NB4 (cell line): ENCODE measurements at regions not wholly inside any gene's neighbourhood (a gene's known extent, or its start where the extent isn't known, plus 50 kb on each side); places are given as distances from the start of the nearest gene placed in this dataset.
"Not testable (repeated sequence)": the region's sequence is repeated elsewhere in the genome, so short reads cannot be mapped to it uniquely, and the experiment has no call there.

ENCODE experiments used
- DNase-seq: peaks from one replicate; pipeline ENCODE4 v3.0.0; 2010; ENCODE audit warnings: low read depth
- H3K4me3 ChIP-seq: one replicate; pipeline ENCODE4 v1.5.1; 2011; ENCODE audit warnings: mild to moderate bottlenecking, low read depth, low read length, moderate library complexity
- MAX ChIP-seq: IDR thresholded peaks from 2 replicates; pipeline ENCODE4 v1.6.1; 2011; ENCODE audit warnings: low read depth, low read length
- MYC ChIP-seq: IDR thresholded peaks from 2 replicates; pipeline ENCODE4 v1.6.1; 2011; ENCODE audit warnings: low read depth, low read length
- POLR2A ChIP-seq: IDR thresholded peaks from 2 replicates; pipeline ENCODE4 v1.6.1; 2011; ENCODE audit warnings: mild to moderate bottlenecking; ENCODE audit not compliant: insufficient read length; ENCODE audit errors: extremely low read depth
- TF ChIP-seq, protein P1 (sequence below): IDR thresholded peaks from one replicate; pipeline ENCODE4 v1.5.1; 2012; ENCODE audit warnings: low read depth, low read length

DNA sequence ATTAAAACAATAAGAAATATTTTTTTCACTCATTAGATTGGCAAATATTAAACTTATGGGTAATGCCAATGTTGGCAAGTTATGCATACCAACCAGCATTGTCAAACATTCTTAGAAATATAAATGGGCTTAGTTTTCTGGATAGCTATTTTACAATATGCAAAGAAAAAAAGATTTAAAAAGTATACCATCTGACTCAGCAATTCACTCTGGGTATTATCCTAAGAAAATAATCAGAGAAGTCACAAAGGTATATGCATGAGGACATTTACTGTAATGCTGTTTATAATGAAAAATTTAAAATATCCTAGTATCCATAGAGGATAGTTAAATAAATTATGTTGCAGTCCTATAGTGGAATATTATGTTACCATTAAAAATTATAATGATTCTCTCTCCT is 57.4 kb upstream of the PTPDC1 start:
- TF ChIP-seq MAX: no peak
- no peak for TF ChIP-seq POLR2A
- TF ChIP-seq, protein P1, sequence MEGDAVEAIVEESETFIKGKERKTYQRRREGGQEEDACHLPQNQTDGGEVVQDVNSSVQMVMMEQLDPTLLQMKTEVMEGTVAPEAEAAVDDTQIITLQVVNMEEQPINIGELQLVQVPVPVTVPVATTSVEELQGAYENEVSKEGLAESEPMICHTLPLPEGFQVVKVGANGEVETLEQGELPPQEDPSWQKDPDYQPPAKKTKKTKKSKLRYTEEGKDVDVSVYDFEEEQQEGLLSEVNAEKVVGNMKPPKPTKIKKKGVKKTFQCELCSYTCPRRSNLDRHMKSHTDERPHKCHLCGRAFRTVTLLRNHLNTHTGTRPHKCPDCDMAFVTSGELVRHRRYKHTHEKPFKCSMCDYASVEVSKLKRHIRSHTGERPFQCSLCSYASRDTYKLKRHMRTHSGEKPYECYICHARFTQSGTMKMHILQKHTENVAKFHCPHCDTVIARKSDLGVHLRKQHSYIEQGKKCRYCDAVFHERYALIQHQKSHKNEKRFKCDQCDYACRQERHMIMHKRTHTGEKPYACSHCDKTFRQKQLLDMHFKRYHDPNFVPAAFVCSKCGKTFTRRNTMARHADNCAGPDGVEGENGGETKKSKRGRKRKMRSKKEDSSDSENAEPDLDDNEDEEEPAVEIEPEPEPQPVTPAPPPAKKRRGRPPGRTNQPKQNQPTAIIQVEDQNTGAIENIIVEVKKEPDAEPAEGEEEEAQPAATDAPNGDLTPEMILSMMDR: no peak
- no peak for TF ChIP-seq MYC
- no peak for DNase-seq
- H3K4me3 ChIP-seq: no peak overlapping the region

DNA sequence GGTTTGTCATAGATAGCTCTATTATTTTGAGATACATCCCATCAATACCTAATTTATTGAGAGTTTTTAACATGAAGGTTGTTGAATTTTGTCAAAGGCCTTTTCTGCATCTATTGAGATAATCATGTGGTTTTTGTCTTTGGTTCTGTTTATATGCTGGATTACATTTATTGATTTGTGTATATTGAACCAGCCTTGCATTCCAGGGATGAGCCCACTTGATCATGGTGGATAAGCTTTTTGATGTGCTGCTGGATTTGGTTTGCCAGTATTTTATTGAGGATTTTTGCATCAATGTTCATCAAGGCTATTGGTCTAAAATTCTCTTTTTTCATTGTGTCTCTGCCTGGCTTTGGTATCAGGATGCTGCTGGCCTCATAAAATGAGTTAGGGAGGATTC is 61.8 kb upstream of the PTPDC1 start:
- H3K4me3 ChIP-seq, DNase-seq: not testable (repeated sequence)

DNA sequence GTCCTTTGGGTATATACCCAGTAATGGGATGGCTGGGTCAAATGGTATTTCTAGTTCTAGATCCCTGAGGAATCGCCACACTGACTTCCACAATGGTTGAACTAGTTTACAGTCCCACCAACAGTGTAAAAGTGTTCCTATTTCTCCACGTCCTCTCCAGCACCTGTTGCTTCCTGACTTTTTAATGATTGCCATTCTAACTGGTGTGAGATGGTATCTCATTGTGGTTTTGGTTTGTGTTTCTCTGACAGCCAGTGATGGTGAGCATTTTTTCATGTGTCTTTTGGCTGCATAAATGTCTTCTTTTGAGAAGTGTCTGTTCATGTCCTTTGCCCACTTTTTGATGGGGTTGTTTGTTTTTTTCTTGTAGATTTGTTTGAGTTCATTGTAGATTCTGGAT is 63.4 kb upstream of the PTPDC1 start:
- DNase-seq, H3K4me3 ChIP-seq: not testable (repeated sequence)

- peak; percentile 70 for DNase-seq
- TF ChIP-seq, protein P1: no peak
- 0 out of 2 replicates have a peak, but pooled peaks have one; percentile 31 for TF ChIP-seq MYC
- H3K4me3 ChIP-seq: no peak overlapping the region
These were observed 63.5 kb upstream of the BARX1 start for GRCh38 chr9:94018628-94019027.

GRCh38 chr9:94017939-94018531 is 62.9 kb upstream of the BARX1 start:
- no peak for DNase-seq
- TF ChIP-seq MYC (no peak), POLR2A (no peak), MAX (no peak)
- TF ChIP-seq, protein P1: no peak
- H3K4me3 ChIP-seq: no peak overlapping the region

- TF ChIP-seq MYC (no peak), POLR2A (no peak), MAX (no peak)
- TF ChIP-seq, protein P1: no peak
These were observed 61.6 kb upstream of the BARX1 start for GRCh38 chr9:94016744-94017143.

DNA sequence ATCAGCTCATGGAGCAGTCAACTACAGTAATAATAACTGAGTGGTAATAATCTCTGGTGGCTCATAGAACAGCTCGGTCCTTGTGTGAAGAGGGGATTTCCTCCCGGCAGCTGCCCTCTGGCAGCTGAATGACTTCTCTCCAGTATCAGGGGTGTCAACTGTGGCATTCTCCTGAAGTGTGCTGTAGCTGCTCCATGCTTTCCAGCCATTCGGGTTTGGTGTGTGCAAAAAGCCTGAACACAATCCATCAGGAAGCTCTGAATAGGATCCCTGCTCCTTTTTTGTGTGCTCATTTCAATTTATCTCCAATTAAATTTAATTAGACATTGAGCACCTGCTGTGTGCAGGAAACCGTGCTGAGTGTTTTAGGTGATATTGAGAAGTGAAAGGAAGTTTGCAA is 59.8 kb upstream of the BARX1 start:
- H3K4me3 ChIP-seq: no peak overlapping the region
- TF ChIP-seq, protein P1: no peak
- TF ChIP-seq POLR2A (no peak), MYC (no peak), MAX (no peak)
- no peak for DNase-seq

More at GRCh38 chr9:94016744-94017143, 61.6 kb upstream of the BARX1 start:
- H3K4me3 ChIP-seq: no peak overlapping the region
- DNase-seq: no peak
